ENCODE measurements at regions not wholly inside any gene's neighbourhood (a gene's known extent, or its start where the extent isn't known, plus 50 kb on each side); places are given as distances from the start of the nearest gene placed in this dataset.

DNA sequence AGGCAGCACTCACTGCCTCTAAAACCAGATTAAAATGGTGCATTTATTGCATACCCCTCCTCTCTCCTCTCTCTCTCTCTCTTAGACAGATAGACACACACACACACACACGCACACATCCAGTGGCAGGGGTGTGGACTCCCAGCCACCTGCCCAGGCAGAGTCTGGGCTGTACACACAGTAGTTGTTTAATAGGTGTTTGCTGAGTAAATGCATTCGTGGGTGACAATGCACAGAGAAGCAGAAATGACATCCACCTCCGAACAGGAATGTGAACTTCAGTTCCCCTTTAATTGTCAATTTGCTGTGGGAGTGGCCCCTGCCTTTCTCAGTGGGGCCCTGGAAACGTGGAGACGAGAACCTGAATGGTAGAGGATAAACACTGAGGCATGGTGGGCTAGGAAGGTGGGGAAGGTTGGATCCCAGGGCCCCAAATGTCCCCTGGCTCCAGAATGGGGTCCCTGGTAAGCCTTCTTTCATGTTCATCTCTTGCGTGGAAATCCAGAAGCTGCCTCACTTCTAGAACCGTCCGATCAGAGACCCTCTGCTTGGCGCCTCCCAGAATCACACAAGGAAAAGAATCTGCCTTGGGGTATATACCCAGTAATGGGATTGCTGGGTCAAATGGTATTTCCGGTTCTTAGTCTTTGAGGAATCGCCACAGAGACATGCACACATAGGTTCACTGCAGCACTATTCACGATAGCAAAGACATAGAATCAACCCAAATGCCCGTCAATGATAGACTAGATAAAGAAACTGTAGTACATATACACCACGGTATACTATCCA lies 58.5 kb upstream of the ECHDC3 start:
- H3K4me3 ChIP-seq (ENCODE audit: insufficient read depth, low read depth, low read length): no peak overlapping the region
- H3K4me1 ChIP-seq (ENCODE audit: control insufficient read depth, insufficient read depth, low read length): no peaks in the 10 kb centered on the region
- no peak overlapping the region for H3K18ac ChIP-seq (ENCODE audit: low read depth, low read length)
- no peaks in the 10 kb centered on the region for H3K9me3 ChIP-seq (ENCODE audit: control insufficient read depth, insufficient read depth, low read length)
- no peaks in the 10 kb centered on the region; the same call in 1 of the 2 replicates for H3K9me1 ChIP-seq (ENCODE audit: insufficient read depth, low read length)
- ChIA-PET POLR2A (ENCODE audit: unreplicated experiment) (no interaction called here), CTCF (no interaction called here)
- H3K23ac ChIP-seq (ENCODE audit: low read depth, low read length): no peak overlapping the region
- H3K79me1 ChIP-seq (ENCODE audit: low read depth in 1 of 2, low read length in 2 of 2): no peaks in the 10 kb centered on the region
- BruUV-seq (replicated peaks): no TSS peak
- H4K5ac ChIP-seq (ENCODE audit: low read depth, low read length): no peak overlapping the region
- no peak overlapping the region for H4K8ac ChIP-seq (ENCODE audit: low read depth in 2 of 2, low read length in 2 of 2)
- H3K9ac ChIP-seq (ENCODE audit: low read depth, low read length): no peak overlapping the region
- H3K4ac ChIP-seq (ENCODE audit: low read depth, low read length): no peak overlapping the region
- in situ Hi-C loops (cut with MboI; ENCODE audit: low sequenced_read_pairs) (no loop called here), dilution Hi-C loops (cut with HindIII; ENCODE audit: low sequenced_read_pairs, unreplicated experiment) (no loop called here), intact Hi-C loops (cut with micrococcal nuclease) (no loop called here)
- no CpG with 5 or more reads among the region's 14 CpGs for WGBS, 2 experiments (ENCODE audit: extremely low coverage in 2 of 2, insufficient read length in 1 of 2)
- no peak overlapping the region for H2BK120ac ChIP-seq (ENCODE audit: low read depth, low read length)
- TF ChIP-seq FOS (IDR thresholded peaks at IDR 0.05; ENCODE audit: low read depth, low read length) (no peak), RCOR1 (IDR thresholded peaks at IDR 0.05; ENCODE audit: insufficient replicate concordance, low read length) (no peak), RAD21 (IDR thresholded peaks at IDR 0.05; ENCODE audit: low read length) (no peak), RFX5 (IDR thresholded peaks at IDR 0.05; ENCODE audit: low read depth, low read length) (no peak), SMC3 (IDR thresholded peaks at IDR 0.05; ENCODE audit: low read depth, low read length) (no peak)
- no peak overlapping the region for H2AFZ ChIP-seq (replicated peaks; ENCODE audit: low read length, poor library complexity)
- DNase-seq (no peak), ATAC-seq (ENCODE audit: low read depth) (no peak)
- no peak overlapping the region for H3K4me2 ChIP-seq (ENCODE audit: low read depth, low read length)
- H3K14ac ChIP-seq (replicated peaks; ENCODE audit: low read depth, low read length): no peak overlapping the region
- H2BK20ac ChIP-seq (ENCODE audit: low read depth, low read length): no peak overlapping the region
- no peak overlapping the region for H2AK5ac ChIP-seq (ENCODE audit: low read depth, low read length)
- H2AK9ac ChIP-seq (replicated peaks; ENCODE audit: low read depth, low read length, poor library complexity): no peak overlapping the region
- no peaks in the 10 kb centered on the region for H3K36me3 ChIP-seq (ENCODE audit: control insufficient read depth, insufficient read depth, low read length)
- H4K91ac ChIP-seq (ENCODE audit: insufficient read depth, low read depth, low read length): no peak overlapping the region
- H3K27ac ChIP-seq (ENCODE audit: insufficient read depth, low read length): no peak overlapping the region
- H4K20me1 ChIP-seq (ENCODE audit: insufficient read depth, low read length): no peaks in the 10 kb centered on the region
- H3K56ac ChIP-seq (ENCODE audit: extremely low read depth, insufficient read depth, low read length): no peak overlapping the region
- no peak overlapping the region for H2BK5ac ChIP-seq (ENCODE audit: low read depth, low read length, poor library complexity, severe bottlenecking)
- no peak overlapping the region for H2BK15ac ChIP-seq (ENCODE audit: low read depth, low read length)
- peaks cover 24% of the 10 kb centered on the region for H3K27me3 ChIP-seq (ENCODE audit: control insufficient read depth, insufficient read depth, low read length)
